CD4-positive, alpha-beta T cell treated with Interleukin-10 for 1 hour (primary cell): ENCODE measurements at regions not wholly inside any gene's neighbourhood (a gene's known extent, or its start where the extent isn't known, plus 50 kb on each side); places are given as distances from the start of the nearest gene placed in this dataset.

Source experiments
- DNase-seq: peaks from one replicate; pipeline ENCODE4 v3.0.0-alpha.2; 2020

GRCh38 chr5:5042806-5043205 is 97.3 kb upstream of the ADAMTS16 start:
- no peak for DNase-seq

- DNase-seq, result no peak
These were observed 96.8 kb upstream of the ADAMTS16 start for GRCh38 chr5:5043346-5043745.

- no peak for DNase-seq
These were observed 95.8 kb upstream of the ADAMTS16 start for GRCh38 chr5:5044247-5044840.

- no peak for DNase-seq
These were observed 93.2 kb upstream of the ADAMTS16 start for GRCh38 chr5:5046680-5047502.

- DNase-seq, result no peak
These were observed 89.3 kb upstream of the ADAMTS16 start for GRCh38 chr5:5050801-5051200.

GRCh38 chr5:5055712-5056111 is 84.4 kb upstream of the ADAMTS16 start:
- no peak for DNase-seq

- DNase-seq, result no peak
These were observed 78.3 kb upstream of the ADAMTS16 start for GRCh38 chr5:5061836-5062235.

GRCh38 chr5:5062525-5063302 is 77.4 kb upstream of the ADAMTS16 start:
- no peak for DNase-seq

GRCh38 chr5:5063533-5063953 is 76.6 kb upstream of the ADAMTS16 start:
- DNase-seq, result no peak

- DNase-seq, result no peak
These were observed 74.7 kb upstream of the ADAMTS16 start for GRCh38 chr5:5065472-5065871.

GRCh38 chr5:5066276-5067186 is 73.6 kb upstream of the ADAMTS16 start:
- DNase-seq, result no peak

GRCh38 chr5:5069851-5070250 is 70.3 kb upstream of the ADAMTS16 start:
- DNase-seq, result no peak

GRCh38 chr5:5071554-5071953 is 68.6 kb upstream of the ADAMTS16 start:
- DNase-seq, result no peak

GRCh38 chr5:5077236-5077635 is 62.9 kb upstream of the ADAMTS16 start:
- no peak for DNase-seq

- DNase-seq, result no peak
These were observed 61.9 kb upstream of the ADAMTS16 start for GRCh38 chr5:5078009-5078897.

- no peak for DNase-seq
These were observed 60.3 kb upstream of the ADAMTS16 start for GRCh38 chr5:5079876-5080275.

GRCh38 chr5:5080790-5081189 is 59.3 kb upstream of the ADAMTS16 start:
- no peak for DNase-seq

- DNase-seq, result no peak
These were observed 54.7 kb upstream of the ADAMTS16 start for GRCh38 chr5:5085381-5085780.

GRCh38 chr5:5089895-5090649 is 50.1 kb upstream of the ADAMTS16 start:
- no peak for DNase-seq
